ENCODE measurements at regions not wholly inside any gene's neighbourhood (a gene's known extent, or its start where the extent isn't known, plus 50 kb on each side); places are given as distances from the start of the nearest gene placed in this dataset.

- TF ChIP-seq POLR2A (IDR thresholded peaks at IDR 0.05; ENCODE audit: low read depth, low read length), result no peak
- TF ChIP-seq POLR2AphosphoS5 (IDR thresholded peaks at IDR 0.05; ENCODE audit: low read depth, low read length), result no peak
Measured at GRCh38 chr16:59324462-59324861, 590.3 kb upstream of the GOT2 start.

Data from GM12892 (cell line).